ENCODE measurements at regions not wholly inside any gene's neighbourhood (a gene's known extent, or its start where the extent isn't known, plus 50 kb on each side); places are given as distances from the start of the nearest gene placed in this dataset.
"Not testable (repeated sequence)": the region's sequence is repeated elsewhere in the genome, so short reads cannot be mapped to it uniquely, and the experiment has no call there.

DNA sequence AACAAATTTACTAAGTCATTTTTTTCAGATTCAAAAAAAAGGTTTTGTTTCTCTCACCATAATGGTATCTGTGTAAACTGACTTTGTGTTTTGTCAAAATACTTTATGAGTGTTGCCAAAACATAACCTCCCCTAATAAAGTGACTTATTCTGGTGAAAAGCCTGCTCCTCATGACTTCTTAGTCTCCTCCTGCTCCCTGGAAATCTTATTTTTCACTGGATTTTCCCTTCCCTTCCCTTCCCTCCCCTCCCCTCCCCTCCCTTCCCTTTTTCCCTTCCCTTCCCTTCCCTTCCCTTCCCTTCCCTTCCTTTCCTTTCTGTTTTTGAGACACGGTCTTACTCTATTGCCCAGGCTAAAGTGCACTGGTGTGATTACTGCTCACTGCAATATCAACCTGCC lies 650.1 kb upstream of the GHITM start:
- in situ Hi-C loops (cut with HindIII; ENCODE audit: low sequenced_read_pairs), result no loop called here

DNA sequence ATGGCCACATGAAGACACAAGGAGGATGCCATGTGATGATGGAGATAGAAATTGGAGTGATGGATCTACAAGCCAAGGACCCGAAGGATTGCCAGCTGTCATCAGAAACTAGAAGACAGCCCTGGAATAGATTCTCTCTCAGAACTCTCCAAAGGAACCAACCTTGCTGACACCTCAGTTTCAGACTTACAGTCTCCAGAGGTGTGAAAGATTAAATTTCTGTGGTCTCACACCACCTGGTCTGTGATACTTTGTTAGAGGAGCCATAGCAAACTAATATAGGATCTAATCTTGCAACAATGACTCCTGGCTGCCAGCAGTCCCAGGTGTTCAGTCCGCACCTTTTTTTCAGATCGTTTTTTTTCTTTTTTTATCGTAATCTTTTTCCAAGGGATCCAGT lies 647.3 kb upstream of the GHITM start:
- in situ Hi-C loops (cut with HindIII; ENCODE audit: low sequenced_read_pairs), result no loop called here

DNA sequence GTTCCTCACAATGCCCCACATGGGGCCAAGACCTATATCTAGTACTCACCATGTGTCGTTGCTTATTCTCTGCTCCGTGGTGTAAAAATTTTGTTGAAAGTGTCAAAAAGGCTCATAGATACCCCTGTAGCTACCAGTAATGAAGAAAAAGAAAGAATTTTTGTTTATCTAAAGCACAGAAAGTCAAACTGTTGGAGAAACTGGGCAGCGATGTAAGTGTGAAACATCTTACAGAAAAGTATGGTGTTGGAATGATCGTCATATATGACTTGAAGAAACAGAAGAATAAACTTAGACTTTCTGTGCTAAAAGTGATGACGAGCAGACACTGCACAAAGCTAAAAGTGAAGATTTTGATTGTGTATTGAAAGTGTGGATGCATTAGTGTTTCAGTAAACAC lies 626.6 kb upstream of the GHITM start:
- in situ Hi-C loops (cut with HindIII; ENCODE audit: low sequenced_read_pairs), result no loop called here

DNA sequence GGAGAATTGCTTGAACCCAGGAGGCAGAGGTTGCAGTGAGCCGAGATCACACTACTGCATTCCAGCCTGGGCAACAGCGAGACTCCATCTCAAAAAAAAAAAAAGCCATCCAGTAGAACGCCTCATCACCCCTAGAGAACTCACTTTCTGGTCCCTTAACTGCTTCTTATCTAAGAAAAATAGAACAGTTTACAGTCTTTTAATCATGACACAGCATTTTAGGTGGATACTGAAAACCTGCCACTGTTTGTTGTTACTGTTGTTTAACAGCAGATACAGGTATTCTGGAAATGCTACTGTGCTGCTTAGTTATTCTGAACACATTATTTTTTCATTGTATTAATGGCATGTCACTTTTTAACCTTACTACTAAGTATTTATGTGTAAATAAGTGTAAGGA lies 624.3 kb upstream of the GHITM start:
- in situ Hi-C loops (cut with HindIII; ENCODE audit: low sequenced_read_pairs), result no loop called here

DNA sequence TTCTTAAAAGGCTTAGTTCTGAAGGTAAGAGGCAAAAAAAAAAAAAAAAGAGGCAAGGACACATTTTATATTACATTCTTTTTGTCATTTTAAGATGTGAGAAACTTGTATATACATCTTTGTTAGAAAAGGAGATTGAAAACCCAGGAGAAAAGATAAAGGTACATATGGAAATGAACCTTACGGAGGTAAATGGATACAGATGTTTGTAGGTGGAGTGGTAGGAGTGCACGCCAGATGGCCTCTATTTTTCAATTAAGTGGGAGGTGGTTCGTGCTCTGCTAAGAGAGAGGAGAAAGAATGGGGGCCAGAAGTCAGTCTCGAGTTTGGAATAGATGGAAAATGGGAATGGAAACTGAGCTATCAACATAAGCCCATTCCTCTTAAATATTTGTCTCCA lies 622.5 kb upstream of the GHITM start:
- in situ Hi-C loops (cut with HindIII; ENCODE audit: low sequenced_read_pairs), result no loop called here

DNA sequence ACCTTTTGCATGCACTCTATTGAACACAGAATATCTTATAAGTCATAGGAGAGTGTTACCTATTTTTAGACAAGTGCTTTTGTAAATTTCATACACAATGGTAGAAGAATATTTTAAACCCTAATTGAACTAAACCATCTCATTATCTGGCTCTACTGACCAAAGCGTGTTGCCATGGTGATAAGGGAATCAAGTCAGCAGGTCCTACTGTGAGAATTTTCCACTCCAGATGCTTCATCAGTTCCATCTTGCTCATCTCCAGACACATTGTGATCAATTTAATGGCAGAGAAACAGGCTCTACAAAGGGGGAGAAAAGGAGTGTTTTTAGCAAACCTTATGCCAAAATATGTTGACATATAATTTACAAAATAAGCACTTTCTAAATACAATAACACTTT lies 621.9 kb upstream of the GHITM start:
- in situ Hi-C loops (cut with HindIII; ENCODE audit: low sequenced_read_pairs), result no loop called here

DNA sequence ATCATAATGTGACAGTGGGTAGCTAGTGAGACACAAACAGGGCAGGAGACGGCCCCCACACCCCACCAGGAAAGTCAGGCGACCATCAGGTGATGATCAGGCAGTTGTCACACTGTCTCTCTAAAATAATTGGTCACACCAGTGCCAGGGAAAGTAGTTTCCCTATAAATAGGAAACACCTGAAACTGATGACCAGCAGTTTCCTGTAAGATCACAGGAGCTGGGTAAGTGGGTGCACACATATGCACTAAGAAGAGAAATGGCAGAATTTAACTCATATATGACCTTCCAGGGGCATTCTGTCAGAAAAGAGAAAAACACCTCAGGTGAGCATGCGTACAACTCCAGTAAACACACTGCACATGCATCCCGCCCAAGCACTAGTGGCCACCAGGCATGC lies 620.5 kb upstream of the GHITM start:
- in situ Hi-C loops (cut with HindIII; ENCODE audit: low sequenced_read_pairs), result no loop called here

DNA sequence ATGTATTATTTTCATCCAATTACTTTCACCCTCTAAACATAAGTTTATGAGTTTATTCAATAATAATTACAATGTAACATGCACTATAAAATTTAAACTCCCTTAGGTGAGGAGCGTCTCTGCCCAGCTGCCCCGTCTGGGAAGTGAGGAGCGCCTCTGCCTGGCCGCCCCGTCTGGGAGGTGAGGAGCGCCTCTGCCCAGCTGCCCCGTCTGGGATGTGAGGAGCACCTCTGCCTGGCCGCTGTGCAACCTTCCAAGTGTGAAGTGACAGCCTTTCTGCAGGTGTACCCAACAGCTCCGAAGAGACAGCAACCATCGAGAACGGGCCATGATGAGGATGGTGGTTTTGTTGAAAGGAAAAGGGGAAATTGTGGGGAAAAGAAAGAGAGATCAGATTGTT lies 618.9 kb upstream of the GHITM start:
- in situ Hi-C loops (cut with HindIII; ENCODE audit: low sequenced_read_pairs), result not testable (repeated sequence)

DNA sequence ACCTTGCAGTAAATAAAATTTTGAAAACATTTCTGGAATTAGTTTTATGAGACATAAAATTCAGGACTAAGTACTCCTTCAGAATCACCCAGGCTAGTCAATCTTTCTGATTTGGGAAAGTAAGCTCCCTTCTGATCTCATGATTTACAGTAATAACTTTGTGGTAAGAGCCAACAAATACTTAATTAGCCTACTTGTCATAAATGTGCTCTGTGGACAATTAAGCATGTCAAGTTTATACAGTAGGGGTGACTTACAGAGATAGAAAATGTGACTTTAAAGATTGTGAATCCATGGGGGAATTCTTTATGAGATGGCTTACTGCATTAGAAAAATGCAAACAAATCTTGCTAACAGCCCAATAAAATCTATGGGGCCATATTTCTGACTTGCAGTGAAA lies 616.9 kb upstream of the GHITM start:
- in situ Hi-C loops (cut with HindIII; ENCODE audit: low sequenced_read_pairs), result no loop called here

DNA sequence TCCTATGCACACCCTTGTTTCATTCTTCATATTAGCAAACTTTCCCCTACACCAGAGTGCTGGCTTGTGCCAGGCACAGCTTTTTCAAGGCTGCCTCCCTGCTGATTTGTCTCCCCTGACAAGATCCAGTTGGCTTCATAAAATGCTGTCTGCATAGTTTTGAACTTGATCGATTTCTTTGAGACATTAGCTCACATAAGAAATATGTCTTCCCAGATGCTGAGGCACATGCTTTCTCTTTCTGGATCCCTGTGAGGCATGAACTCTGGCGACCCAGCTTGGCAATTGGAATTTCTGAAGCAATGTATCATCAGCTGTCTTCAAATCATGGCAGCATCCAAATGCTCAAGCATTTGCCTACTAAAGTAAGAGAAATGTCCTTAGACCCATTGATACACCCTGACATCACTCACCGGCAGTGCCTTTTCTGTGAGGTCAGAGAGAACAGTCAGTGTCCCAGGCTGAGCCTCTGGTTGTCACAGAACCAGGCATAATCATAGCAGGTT lies 616.4 kb upstream of the GHITM start:
- in situ Hi-C loops (cut with HindIII; ENCODE audit: low sequenced_read_pairs), result no loop called here

DNA sequence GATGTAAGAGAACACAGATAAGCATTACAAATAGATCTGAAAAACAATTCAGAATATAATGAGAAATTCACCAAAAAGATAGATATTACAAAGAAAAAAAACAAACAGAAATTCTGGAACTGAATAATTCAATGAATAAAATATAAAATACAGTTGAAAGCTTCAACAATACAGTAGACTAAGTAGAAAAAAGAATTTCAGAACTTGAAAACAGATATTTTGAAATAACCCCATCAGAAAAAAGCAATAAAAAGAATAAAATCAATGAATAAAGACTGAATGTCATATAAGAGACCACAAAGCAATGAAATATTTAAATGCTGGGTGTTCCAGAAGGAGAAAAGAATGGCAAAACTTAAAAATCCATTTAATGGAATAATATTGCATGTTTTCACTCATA lies 611.4 kb upstream of the GHITM start:
- in situ Hi-C loops (cut with HindIII; ENCODE audit: low sequenced_read_pairs), result no loop called here

DNA sequence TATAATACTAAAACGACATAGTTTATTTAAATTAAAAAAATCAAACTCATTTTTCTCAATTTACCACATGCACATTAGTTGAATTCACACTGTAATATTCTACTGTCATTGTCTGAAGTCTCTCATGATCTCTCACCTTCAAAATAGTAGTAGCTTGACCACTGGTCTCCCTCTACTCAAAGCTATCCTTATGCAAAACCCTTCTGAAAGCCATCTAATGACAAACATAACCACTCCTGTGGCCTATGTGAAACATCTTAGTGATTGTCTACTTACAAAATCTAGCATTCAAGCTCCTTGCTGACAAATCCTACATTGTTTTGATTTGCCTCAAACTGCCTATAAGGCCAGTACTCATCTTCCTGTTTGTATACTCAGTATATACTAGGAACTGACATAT lies 606.0 kb upstream of the GHITM start:
- in situ Hi-C loops (cut with HindIII; ENCODE audit: low sequenced_read_pairs), result no loop called here

DNA sequence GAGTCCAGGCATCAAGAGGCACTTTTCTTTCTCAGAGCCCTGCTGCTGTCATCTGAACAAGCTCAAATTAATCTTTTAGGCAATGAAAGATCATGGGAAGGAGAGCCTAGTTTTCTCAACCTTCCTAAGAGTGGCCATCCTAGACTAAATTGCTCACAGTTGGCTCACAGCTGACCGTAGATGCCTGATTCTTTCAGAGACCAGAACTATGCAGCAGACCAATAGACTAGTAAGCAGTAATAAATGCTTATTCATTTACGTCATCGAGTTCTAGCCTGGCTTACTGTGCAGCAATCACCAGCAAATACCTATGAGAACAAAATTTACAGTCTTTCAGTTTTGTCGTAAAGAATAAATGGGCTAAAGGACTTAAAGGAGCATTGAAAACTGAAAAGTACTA lies 602.9 kb upstream of the GHITM start:
- in situ Hi-C loops (cut with HindIII; ENCODE audit: low sequenced_read_pairs), result no loop called here

DNA sequence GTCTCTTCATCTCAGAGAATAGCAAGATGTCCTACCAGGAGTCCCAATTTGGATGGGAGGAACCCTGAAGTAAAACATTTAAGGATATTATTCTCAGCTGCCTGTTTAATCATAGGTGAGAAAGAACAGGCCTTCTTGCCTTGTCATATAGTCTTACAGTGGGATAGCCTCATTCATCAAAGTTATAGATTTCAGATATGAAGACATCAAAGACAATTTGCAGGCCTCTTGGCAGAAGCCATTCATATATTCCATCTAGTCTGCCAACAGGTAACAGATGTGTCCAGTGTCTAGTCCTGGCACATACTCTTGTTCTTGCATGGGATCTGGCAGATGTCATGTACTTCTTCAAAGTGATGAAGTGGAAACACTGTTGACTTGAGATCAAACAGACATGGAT lies 601.3 kb upstream of the GHITM start:
- in situ Hi-C loops (cut with HindIII; ENCODE audit: low sequenced_read_pairs), result no loop called here

DNA sequence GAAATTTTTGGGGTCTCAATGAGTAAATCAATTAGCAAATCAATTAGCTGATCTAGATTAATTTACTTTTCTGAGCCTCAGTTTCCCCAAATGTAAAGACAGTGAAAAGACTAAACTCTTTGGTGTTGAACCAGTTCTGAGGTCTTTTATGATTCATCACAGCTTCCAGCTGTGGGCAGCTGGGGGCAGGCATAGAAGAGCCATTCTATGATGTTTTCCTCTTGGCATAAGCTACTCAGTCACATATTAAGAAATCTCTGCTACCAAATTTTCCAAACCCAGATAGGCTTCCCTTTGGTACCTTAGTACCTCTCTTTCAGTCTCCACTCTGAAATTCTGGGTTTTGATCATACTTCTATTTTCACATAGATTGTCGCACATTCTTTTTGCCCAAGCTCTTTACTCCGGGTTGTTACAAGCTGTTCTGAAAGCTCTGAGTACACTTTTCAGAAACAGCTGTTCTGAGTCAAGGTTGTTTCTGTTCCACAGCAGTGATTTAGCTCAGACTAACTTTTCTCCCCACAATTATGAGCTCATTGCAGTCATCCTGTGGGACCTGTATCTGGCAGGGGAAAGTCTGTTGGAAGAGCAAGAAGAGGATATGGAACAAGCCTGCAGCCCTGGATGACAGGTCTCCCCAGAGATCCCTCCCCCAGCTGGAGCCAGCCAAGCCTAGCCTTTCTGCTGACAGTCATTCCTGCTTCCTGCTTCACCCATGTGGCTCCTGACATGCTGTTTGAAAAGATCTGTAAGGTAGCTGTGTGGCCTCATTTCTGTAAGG lies 599.6 kb upstream of the GHITM start:
- in situ Hi-C loops (cut with HindIII; ENCODE audit: low sequenced_read_pairs), result no loop called here

DNA sequence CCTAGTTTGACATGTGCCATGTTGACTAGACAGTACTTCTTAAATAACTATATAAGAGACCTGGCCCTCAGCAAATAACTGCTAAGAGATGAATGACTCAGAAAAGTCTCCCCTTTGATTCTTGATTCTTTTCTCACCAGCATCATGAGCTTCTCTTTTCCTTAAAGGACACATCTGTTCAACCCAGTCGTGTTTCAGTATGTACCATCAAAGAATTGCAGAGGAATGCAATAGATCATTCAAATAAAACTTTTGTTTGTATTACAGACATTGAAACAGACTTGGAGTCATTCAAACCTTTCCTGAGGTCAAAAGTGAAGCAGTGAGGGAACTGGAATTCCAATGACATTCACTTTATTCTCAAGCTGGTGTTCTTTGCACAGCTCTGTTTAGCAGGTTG lies 598.3 kb upstream of the GHITM start:
- in situ Hi-C loops (cut with HindIII; ENCODE audit: low sequenced_read_pairs), result no loop called here

DNA sequence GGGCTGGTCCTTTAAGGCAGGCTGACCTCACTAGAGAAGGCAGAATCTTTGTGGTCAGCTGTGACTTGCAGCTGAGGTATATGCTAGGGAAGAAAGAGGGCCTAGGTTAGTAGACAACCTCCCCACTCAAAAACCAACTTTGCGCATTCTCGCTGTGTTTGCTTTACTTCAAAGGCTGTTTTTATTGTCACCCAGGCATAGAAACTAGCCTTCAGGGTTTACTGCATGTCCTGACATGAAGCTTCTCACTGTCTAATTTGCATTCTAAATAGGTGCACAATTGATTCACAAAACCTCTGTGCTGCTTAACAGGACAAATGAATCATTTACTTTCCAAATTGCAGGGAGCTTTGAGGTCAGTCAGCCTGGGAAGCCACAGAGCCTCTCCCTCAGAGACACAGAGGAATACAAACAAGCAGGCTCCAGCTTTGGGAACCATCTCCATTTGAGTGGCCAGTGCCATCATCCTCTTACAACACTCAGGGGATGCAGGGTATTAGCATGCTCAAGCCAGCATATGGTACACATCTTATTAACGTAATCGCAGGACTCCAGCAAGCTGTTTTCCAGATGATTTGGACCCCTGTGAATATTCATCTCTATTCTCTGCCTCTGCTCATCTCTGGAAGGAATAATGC lies 596.4 kb upstream of the GHITM start:
- in situ Hi-C loops (cut with HindIII; ENCODE audit: low sequenced_read_pairs), result no loop called here

DNA sequence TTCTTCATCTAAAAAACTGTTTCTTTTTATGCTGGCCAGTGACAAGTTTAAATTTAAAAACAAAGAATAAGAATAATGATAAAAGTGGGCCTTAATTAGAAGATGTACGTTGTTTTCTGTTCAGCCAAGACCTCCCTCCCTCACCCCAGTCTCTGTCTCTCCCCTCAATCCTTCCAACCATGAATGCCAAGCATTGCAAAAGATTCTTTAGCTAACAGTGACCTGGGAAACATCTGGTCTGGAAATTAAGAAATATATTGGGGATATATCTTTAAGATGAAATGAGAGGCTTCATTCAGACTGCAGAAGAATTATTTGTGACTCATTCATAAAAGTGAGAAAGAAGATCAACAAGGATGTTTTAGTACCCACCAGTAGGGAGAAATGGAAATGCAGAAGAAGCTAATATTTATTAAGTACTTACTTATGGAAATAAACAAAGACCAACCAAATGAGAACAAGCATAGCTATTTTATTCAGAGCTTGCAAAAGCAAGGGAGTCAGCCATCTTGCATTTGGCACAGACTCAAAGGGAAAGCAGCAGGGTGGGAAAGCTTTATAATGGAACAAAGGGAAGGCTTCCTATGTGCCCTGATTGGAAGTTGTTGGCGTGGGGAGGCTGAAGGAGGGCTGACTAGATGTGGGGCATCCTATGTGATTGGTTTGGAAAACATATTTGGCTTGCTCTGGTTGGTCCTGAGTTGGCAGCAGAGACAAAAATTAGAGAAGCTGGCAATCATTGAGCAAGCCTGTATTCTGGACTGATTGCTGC lies 595.4 kb upstream of the GHITM start:
- in situ Hi-C loops (cut with HindIII; ENCODE audit: low sequenced_read_pairs), result no loop called here

DNA sequence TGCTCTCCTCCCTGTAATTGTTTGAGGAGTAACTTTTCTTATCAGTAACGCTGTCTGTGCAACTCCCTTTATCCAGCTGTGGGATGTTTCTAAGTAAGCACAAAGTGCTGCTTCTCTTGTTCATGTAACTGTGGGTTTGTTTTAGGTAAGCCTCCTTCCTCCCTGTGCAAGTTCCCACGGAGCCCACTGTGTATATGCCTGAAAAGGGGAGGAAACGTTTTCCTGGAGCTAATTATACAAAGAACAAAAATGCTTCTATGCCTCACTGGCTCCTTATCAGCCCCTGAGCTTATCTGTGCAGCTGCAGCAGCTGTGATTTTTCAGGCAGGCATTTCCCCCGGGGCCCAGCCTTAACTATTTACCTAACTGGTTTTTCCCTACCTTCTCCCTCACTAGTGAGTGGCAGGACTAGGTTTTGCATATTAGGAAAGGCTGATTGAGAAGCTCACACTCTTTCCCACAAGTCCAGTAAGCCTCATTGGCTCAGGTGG lies 593.4 kb upstream of the GHITM start:
- in situ Hi-C loops (cut with HindIII; ENCODE audit: low sequenced_read_pairs), result no loop called here

DNA sequence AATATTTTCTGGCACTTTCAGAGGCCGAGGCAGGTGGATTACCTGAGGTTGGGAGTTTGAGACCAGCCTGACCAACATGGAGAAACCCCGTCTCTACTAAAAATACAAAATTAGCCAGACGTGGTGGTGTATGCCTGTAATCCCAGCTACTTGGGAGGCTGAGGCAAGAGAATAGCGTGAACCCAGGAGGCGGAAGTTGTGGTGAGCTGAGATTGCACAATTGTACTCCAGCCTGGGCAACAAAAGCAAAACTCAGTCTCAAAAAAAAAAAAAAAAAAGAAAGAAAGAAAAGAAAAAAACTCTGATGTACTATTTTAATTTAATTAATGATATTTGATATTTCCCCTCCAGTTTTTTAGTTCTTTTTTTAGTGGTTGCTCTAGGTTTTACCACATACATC lies 588.1 kb upstream of the GHITM start:
- in situ Hi-C loops (cut with HindIII; ENCODE audit: low sequenced_read_pairs), result not testable (repeated sequence)

DNA sequence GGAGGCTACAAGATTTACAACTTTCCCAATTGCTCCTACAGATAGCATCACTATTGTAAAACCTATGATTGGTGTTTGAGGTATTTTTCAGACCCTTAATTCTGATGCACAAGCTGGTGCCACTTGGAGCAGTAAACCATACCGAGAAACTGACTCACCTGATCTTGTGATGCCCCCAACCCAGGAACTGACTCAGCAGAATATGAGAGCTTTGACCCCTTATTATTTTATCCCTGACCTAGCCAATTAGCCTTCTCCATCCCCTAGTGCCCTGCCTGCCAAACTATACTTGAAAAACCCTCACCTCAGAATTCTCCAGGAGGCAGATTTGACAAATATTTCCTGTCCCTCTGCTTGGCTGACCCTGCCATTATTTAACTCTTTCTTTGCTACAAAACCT lies 585.9 kb upstream of the GHITM start:
- in situ Hi-C loops (cut with HindIII; ENCODE audit: low sequenced_read_pairs), result no loop called here

DNA sequence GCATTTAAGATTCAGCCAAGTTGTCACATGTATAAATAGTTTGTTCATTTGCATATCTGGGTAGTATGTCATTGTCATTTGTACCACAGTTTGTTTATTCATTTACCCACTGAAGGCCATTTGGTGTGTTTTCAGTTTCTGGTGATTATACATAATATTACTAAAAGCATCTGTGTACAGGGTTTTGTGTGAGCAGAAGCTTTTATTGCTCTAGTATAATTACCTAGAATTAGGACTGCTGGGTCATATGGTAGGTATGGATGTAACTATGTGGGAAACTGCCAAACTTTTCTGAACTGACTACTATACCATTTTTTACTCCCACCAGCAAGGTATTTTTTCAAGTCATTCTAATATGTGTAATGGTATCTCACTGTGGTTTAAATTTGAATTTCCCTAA lies 584.0 kb upstream of the GHITM start:
- in situ Hi-C loops (cut with HindIII; ENCODE audit: low sequenced_read_pairs), result no loop called here

Measured in DLD1 (cell line).